GM19455 (cell line): ENCODE measurements at regions not wholly inside any gene's neighbourhood (a gene's known extent, or its start where the extent isn't known, plus 50 kb on each side); places are given as distances from the start of the nearest gene placed in this dataset.

Source experiments
- ATAC-seq: cut with Tn5 transposase; IDR thresholded peaks from one replicate; pipeline ENCODE4 v1.9.1; 2021; ENCODE audit not compliant: unreplicated experiment

DNA sequence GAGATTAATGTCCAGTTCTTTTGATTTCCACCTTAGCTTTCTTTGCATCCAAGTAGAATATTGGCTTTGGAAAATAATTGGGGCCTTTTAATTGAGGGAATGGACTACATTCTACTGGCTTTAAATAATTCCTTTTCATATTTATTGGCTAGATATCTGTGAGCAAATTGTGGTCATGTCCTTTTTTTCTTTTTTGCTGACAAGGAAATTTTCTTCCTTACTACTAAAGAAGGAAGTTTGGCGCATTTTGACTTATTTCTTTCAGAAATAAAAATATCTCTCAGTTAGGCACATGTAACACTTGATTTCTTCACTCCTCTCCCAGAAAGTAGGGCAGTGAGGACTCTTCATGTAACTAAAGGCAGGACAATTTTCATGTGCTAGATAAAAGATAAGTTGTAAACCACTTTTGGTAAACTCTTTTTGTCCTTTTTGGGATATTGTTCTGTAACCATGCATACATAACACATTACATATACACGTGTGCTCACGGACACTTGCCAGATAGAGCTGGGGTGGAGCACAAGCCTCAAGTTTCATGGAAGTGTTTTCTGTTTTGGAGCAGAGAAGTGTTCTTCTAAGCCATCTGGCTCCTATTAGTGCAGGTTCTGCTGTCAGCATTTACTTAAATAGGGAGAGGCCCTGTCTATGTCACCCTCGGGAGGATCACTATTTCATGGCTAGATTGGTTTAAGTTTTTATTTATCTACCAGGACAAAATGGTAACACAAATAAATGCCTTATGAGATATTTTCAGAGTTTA lies 85.1 kb upstream of the LRIG3 start:
- no peak for ATAC-seq

DNA sequence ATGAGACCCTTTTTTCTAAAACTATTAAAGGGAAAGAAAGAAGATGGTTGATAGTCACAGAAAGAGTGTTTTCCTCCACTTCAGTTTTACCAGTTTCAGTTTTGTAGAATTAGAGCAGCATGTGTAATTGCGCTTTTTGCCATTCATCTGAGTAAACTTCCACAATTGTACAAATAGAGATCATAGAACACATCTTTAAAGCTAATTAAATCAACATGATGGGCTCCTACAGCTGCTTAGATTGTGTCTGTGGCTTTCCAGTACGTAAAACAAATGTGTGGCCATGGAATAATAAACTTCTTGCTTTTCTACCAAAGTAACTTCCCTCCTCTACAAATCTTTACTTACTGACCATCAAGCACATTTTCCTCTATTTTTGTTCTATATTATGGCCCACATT lies 84.2 kb upstream of the LRIG3 start:
- ATAC-seq = no peak

DNA sequence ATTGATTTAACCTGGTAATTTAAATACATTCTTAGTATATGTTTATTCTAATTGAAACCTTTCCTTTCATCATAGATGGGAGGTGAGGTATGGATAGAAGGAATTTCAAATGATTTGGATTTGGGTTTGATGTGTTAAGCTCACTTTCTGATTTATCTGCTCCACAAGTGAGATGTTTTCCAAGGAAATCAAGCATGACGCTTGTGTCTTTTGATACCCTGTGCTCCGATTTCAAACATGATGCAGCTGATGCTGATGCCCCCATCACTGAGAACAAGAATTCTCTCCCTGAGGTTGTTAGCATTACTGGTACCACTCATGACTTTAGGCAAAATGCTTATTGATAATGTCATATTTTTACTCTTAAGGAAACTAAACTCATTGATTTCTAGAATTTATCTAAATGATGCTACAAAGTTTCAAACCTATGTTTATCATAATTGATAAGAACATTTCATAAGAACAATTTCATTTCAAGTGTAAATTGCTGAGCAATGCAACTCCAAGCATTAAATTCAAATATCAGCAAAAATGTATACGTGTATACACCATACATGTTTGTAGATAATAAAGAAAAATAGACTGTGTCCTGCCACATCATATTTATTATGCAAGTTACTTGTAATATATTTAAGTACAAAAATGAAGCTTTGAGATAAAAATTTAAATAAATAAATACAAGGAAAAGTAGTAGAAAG lies 75.5 kb upstream of the LRIG3 start:
- ATAC-seq = no peak

DNA sequence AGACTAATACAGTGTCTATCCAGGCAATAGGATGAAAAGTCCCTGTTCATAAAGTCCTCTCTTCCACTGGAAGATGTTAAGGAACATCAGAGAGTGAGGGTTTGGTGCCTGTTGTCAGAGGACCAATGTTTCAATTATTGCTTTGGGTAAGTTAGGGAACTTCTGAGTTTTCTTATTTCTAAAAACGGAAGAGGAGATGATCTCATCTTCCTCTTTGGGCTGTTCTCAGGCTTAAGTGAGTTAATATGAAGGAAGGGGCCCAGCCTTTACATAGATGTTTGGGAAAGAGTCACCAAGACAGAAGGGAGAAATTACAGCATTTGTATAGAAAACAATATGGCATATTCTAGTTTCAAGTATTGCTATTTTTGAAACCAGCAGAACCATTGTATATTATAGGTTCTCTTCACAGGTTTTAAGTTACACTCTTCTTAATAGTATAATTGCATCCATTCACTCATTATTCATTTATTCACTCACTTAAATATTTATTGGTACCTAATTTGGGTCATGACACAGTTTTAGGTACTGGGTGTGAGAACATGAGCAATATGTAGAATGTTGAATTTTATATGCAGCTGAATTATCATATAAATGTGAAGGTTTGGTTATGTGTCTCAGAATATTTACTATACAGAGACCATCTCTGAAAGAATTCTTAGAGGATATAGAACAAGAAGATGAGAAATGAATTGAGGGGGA lies 68.5 kb upstream of the LRIG3 start:
- no peak for ATAC-seq

DNA sequence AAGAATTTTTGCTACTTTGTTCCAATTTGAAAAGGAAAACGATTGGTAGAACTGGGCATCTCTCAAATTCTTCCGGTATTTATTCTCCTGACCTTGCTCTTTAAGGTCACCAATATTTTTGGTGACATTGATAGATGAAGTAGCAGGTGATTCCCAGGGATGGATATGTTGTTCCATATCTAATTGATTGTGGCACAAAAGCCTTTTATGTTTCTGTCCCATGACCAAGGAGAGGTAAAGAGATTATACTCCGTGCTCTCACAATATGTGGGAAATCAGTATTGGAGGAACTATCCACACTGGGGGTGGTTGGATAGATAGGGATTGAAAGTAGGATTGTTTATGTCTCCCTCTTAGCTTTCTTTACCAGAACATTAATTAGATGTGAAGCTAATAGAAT lies 61.7 kb upstream of the LRIG3 start:
- ATAC-seq = no peak

DNA sequence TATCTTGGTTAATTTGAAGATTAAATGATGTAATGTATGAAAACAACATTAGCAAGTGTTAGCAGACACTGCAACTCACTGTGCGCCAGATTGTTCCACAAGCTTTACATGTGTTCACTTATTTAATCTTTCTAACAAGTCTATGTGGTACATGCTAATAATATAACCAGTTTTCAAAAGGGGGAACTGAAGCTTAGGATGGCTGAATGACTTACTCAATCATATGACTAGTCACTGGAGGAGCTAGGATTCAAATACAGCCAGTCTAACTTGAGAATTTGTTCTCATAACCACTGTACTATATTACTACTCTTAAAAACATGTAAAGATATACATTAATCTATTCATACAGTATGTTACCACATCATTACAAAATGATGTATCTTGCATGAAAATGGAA lies 60.5 kb upstream of the LRIG3 start:
- no peak for ATAC-seq

DNA sequence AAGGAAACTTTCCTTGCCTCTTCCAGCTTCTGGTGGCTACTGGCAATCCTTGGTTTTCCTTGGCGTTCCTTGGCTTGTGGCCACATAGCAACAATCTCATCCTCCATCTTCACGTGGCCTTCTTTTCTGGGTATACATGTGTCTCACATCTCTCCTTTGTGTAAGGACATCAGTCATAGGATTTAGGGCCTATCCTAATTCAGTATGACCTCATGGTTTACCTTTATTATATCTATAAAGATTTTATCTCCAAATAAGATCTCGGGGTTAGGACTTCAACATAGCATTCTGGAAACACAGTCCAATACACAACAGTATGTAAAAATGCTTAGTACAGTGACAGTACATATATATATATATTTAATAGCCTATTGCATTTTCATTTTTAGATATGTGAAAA lies 58.4 kb upstream of the LRIG3 start:
- ATAC-seq = no peak

DNA sequence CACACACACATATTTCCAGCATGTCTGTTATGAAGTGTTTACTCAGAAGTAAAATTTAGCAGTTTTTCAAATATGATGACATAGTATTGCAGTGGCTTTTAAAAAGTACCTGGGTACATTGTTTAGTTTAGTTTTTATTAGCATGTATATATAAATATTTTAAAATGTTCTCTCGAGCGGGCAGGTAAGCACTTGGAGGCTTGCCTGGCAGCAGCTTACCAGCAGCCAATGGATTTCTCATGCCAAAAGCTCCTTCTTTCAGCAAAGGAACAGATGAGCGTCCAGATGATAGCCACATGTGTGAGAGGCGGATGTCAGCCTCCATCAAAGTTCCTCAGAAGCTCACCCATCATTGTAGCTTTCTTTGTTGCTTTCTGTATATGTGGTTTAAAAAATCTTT lies 57.2 kb upstream of the LRIG3 start:
- ATAC-seq = no peak

DNA sequence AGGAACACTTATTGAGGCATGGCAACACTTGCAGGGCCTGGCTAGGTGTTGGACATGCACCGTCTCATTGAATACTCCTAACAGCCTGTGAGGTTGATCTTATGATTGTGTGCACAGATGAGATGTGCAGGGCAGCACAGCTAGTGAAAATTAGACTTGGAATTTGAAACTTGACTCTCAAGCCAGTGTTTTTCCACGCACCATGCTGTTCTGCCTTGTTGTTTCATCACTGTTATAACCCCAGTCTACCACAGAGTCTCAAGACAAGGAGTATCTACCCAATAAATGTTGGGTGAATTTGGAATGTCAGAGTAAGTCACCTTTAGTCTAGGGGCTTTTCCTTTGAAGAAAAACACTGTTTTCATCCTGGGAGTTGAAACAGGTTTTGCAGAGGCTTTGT lies 55.8 kb upstream of the LRIG3 start:
- no peak for ATAC-seq
